Esophagus squamous epithelium (tissue), 5 donors: ENCODE measurements at regions not wholly inside any gene's neighbourhood (a gene's known extent, or its start where the extent isn't known, plus 50 kb on each side); places are given as distances from the start of the nearest gene placed in this dataset.

ENCODE experiments used
- DNase-seq: peaks from one replicate; lab custom pipeline; 2025; lab: John Stamatoyannopoulos, UW
- H3K27ac ChIP-seq, 4 donors: fragments of 200-600 bp; sonication (generic); one replicate each; pipeline ENCODE4 v1.5.1; 2016 to 2019; ENCODE audit warnings: mild to moderate bottlenecking in 1 of 4
- H3K27me3 ChIP-seq, 4 donors: fragments of 200-600 bp; sonication (generic); 1 replicate in 3 of 4; 2 replicates in 1 of 4; pipeline versions ENCODE4 v1.5.1 to v1.6.0; 2017 to 2021; ENCODE audit warnings: antibody characterized with exemption in 1 of 4
- H3K36me3 ChIP-seq, 3 donors: fragments of 200-600 bp; sonication (generic); one replicate each; pipeline ENCODE4 v1.5.1; 2016 to 2019
- H3K4me1 ChIP-seq, 3 donors: fragments of 200-600 bp; sonication (generic); one replicate each; pipeline ENCODE4 v1.5.1; 2017 to 2019
- H3K4me3 ChIP-seq, 4 donors: fragments of 200-600 bp; sonication (generic); 1 replicate in 3 of 4; 2 replicates in 1 of 4; pipeline ENCODE4 v1.5.1; 2016 to 2019; ENCODE audit warnings: mild to moderate bottlenecking in 2 of 4, moderate library complexity in 1 of 4
- H3K9me3 ChIP-seq, 3 donors: fragments of 200-600 bp; sonication (generic); one replicate each; pipeline ENCODE4 v1.5.1; 2016 to 2019
- POLR2A ChIP-seq, 4 donors: fragments of 450-650 bp; IDR thresholded peaks; one replicate each; pipeline ENCODE4 v1.6.1; 2017; ENCODE audit warnings: antibody characterized with exemption in 4 of 4, mild to moderate bottlenecking in 4 of 4, moderate library complexity in 3 of 4
- WGBS, 2 donors: methylation state at CpG; one replicate each; pipeline ENCODE4 v1.1.5; 2018; 5-methylcytosine and 5-hydroxymethylcytosine counted together
- intact Hi-C: fragments of 100-400 bp; cut with DNase I; formaldehyde crosslinking; loops from one replicate; pipeline ENCODE4 v1.15.0; 2022
- TF ChIP-seq, protein P1 (sequence below), 6 experiments: fragments of 450-650 bp in 4 of 6; fragments of 200-600 bp in 2 of 6; sonication (generic) in 2 of 6; IDR thresholded peaks; one replicate each; pipeline ENCODE4 v1.5.1; 2016 to 2019; ENCODE audit warnings: antibody characterized with exemption in 6 of 6, mild to moderate bottlenecking in 4 of 6, moderate library complexity in 4 of 6
- donor health status: DM: yes; HTN: yes; CAD: no.

DNA sequence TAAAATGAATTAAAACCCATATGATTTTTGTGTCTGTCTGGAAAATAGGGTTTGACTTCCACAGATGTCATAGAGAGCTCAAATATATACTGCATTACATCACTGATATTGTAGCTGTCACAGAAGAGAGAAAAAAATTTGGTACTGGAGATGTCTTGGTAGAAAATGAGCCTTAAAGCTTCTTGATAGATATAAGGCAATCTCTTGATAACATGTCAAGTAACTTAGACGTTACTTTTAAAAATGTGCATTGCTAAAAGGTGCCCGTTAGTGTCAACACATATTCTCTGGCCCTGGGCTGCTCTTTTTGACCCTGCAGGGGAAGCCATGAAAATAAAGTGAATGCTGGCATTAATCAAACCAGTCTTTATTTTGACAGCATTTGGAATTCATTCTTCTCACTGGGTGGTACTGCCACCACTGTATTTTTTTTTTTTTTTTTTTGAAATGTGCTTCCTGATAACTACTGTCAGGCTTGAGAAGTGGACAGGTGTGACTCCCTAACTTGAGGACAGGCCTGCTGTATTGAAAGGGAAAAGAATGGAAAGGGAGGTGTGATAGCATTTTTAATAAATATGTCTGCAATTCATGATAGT lies 53.0 kb upstream of the RAPGEF2 start:
- Histone ChIP-seq H3K4me1 (peaks cover 0 to 8% (median 0%) of the 10 kb centered on the region in 3 donors), H3K36me3 (no peaks in the 10 kb centered on the region), H3K9me3 (no peaks in the 10 kb centered on the region), H3K27me3 (no peaks in the 10 kb centered on the region), H3K27ac (no peak overlapping the region), H3K4me3 (no peak overlapping the region)
- 60 to 65% methylated on average over 2 of the region's 2 CpGs for WGBS, 2 donors
- intact Hi-C loops: no loop called here
- DNase-seq: no peak
- TF ChIP-seq, protein P1, sequence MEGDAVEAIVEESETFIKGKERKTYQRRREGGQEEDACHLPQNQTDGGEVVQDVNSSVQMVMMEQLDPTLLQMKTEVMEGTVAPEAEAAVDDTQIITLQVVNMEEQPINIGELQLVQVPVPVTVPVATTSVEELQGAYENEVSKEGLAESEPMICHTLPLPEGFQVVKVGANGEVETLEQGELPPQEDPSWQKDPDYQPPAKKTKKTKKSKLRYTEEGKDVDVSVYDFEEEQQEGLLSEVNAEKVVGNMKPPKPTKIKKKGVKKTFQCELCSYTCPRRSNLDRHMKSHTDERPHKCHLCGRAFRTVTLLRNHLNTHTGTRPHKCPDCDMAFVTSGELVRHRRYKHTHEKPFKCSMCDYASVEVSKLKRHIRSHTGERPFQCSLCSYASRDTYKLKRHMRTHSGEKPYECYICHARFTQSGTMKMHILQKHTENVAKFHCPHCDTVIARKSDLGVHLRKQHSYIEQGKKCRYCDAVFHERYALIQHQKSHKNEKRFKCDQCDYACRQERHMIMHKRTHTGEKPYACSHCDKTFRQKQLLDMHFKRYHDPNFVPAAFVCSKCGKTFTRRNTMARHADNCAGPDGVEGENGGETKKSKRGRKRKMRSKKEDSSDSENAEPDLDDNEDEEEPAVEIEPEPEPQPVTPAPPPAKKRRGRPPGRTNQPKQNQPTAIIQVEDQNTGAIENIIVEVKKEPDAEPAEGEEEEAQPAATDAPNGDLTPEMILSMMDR (IDR thresholded peaks at IDR 0.05): no peak
- no peak for TF ChIP-seq POLR2A (IDR thresholded peaks at IDR 0.05)

DNA sequence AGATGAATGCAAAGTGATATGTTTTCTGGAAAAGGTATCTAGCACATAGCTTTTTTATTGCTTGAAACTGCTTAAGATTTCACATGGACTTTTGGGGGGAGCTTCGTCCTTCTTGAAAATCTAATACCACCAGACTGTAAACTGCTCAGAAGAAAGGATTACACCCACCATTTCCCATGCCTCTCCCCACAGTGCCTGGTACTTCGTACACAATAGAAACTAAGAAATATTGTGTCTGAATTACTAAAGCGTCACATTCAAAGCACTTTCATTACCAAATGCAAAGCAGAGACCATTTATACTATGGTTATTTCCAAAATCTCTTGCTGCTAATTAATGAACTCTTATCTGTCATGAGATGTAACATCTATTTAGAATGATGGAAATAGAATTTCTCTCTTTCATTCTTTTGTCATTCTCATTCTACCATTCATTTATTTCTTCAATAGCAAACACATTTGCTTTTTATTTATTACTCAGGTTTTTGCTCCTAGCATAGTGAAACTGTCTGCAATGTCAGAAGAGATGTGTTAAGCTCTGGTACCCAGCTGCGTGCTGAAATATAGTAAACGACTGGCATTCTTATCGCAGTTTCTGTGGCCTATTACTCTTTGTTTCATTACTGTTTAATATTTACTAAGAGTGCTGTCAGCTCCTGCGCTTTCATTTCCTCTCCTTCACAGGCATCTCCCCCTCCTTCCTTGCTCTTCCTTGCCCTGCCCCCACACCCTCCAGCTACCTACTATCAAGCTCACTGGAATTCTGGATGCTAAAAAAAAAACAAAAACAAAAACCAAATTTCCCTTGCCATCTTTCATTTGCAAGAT lies 51.4 kb upstream of the RAPGEF2 start:
- DNase-seq: no peak
- 59 to 63% methylated on average over 7 of the region's 7 CpGs for WGBS, 2 donors
- intact Hi-C loops: no loop called here
- Histone ChIP-seq H3K27ac (no peak overlapping the region), H3K27me3 (no peaks in the 10 kb centered on the region), H3K4me1 (peaks cover 0 to 8% (median 0%) of the 10 kb centered on the region in 3 donors), H3K36me3 (no peaks in the 10 kb centered on the region), H3K4me3 (no peak overlapping the region), H3K9me3 (no peaks in the 10 kb centered on the region)
- TF ChIP-seq, protein P1 (IDR thresholded peaks at IDR 0.05): no peak
- TF ChIP-seq POLR2A (IDR thresholded peaks at IDR 0.05): no peak

DNA sequence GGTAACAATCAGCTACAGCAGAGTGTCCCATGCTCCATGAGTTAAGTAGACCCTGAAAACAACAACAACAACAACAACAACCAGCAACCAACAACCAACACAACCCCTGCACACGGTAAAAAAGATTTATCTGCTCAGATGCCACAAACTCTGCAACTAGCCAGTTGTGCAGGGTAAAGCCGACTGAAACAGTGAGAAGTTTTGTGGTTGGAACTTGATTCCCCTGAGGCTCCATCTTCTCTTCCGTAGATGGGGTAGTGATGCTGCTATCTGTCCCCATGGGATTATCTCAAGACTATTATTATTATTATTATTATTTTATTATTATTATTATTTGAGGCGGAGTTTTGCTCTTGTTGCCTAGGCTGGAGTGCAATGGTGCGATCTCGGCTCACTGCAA lies 50.6 kb upstream of the RAPGEF2 start:
- Histone ChIP-seq H3K9me3 (no peaks in the 10 kb centered on the region), H3K36me3 (no peaks in the 10 kb centered on the region), H3K27ac (no peak overlapping the region), H3K4me1 (peaks cover 0 to 8% (median 0%) of the 10 kb centered on the region in 3 donors), H3K4me3 (no peak overlapping the region), H3K27me3 (no peaks in the 10 kb centered on the region)
- TF ChIP-seq POLR2A (IDR thresholded peaks at IDR 0.05): no peak
- TF ChIP-seq, protein P1 (IDR thresholded peaks at IDR 0.05): no peak
- intact Hi-C loops: no loop called here
- no peak for DNase-seq
- 85 to 89% methylated on average over 6 of the region's 6 CpGs for WGBS, 2 donors
